HCT116 (cell line): ENCODE measurements at regions not wholly inside any gene's neighbourhood (a gene's known extent, or its start where the extent isn't known, plus 50 kb on each side); places are given as distances from the start of the nearest gene placed in this dataset.

Source experiments
- ATAC-seq: fragments of 200-7000 bp; cut with Tn5 transposase; 2 replicates; pipeline ENCODE4 v1.9.1; 2020; ENCODE audit warnings: mild to moderate bottlenecking, moderate library complexity
- BruUV-seq: library from RNA; stranded (reverse); fragments of 400-500 nt; replicated peaks from 2 replicates; lab custom pipeline; 2021; lab: Mats Ljungman, UMichigan
- CTCF ChIA-PET: fragments of 300-600 bp; sonication (Branson Sonifier 250); formaldehyde crosslinking; loops from one replicate; lab custom pipeline; 2021; ENCODE audit warnings: antibody characterized with exemption; lab: Charles Lee
- POLR2A ChIA-PET: fragments of 300-600, 350-600 bp; sonication (Branson Sonifier 250); formaldehyde crosslinking; loops from one replicate; lab custom pipeline; 2021; ENCODE audit warnings: antibody characterized with exemption; lab: Charles Lee
- RAD21 ChIA-PET, 2 experiments: fragments of 300-600 bp; sonication (Branson Sonifier 250); formaldehyde crosslinking; loops; one replicate each; lab custom pipeline; 2023; ENCODE audit warnings: low total read pairs in 2 of 2; ENCODE audit not compliant: uncharacterized antibody in 2 of 2, unreplicated experiment in 2 of 2, low non-redundant PET in 1 of 2; lab: Charles Lee
- DNase-seq: peaks from one replicate; pipeline ENCODE4 v3.0.0-alpha.2; 2010; ENCODE audit warnings: low read depth, low spot score
- H2AFZ ChIP-seq: fragments of 200-600 bp; shearing (Covaris generic), sonication (generic); 2 replicates; pipeline ENCODE4 v1.6.1; 2017; ENCODE audit warnings: low read depth, mixed run types, mixed read lengths, antibody characterized with exemption, low read length; ENCODE audit not compliant: poor library complexity, severe bottlenecking
- H3K27ac ChIP-seq: 2 replicates; pipeline ENCODE4 v1.5.1; 2012; ENCODE audit warnings: low read depth, low read length
- H3K27me3 ChIP-seq: fragments of 200-600 bp; sonication (generic); 2 replicates; pipeline ENCODE4 v1.6.1; 2016; ENCODE audit warnings: mixed run types, low read length, mixed read lengths; ENCODE audit not compliant: insufficient read depth
- H3K36me3 ChIP-seq, 2 experiments: fragments of 200-500 bp in 1 of 2; fragments of 200-600 bp in 1 of 2; sonication (Bioruptor generic) in 1 of 2; sonication (generic) in 1 of 2; 2 replicates each; pipeline versions ENCODE4 v1.5.1 to v1.6.1; 2014 to 2016; ENCODE audit warnings: low read length in 2 of 2, inconsistent platforms in 1 of 2, mixed read lengths in 1 of 2, mixed run types in 1 of 2; ENCODE audit not compliant: insufficient read depth in 2 of 2, control insufficient read depth in 1 of 2
- H3K4me1 ChIP-seq, 2 experiments: fragments of 200-600 bp in 1 of 2; sonication (generic) in 1 of 2; 2 replicates each; pipeline versions ENCODE4 v1.5.1 to v1.6.1; 2012 to 2017; ENCODE audit warnings: low read length in 2 of 2, inconsistent platforms in 1 of 2, mild to moderate bottlenecking in 1 of 2, mixed read lengths in 1 of 2, mixed run types in 1 of 2, moderate library complexity in 1 of 2; ENCODE audit not compliant: insufficient read depth in 2 of 2, control insufficient read depth in 1 of 2
- H3K4me2 ChIP-seq: fragments of 200-600 bp; sonication (generic); 2 replicates; pipeline ENCODE4 v1.6.1; 2017; ENCODE audit warnings: mixed run types, low read length, mixed read lengths
- H3K4me3 ChIP-seq, 2 experiments: fragments of 200-600 bp in 1 of 2; sonication (generic) in 1 of 2; replicated peaks in 1 of 2; 2 replicates each; pipeline ENCODE4 v1.5.1; 2011 to 2016; ENCODE audit warnings: low read length in 2 of 2, control low read depth in 1 of 2, low read depth in 1 of 2, mild to moderate bottlenecking in 1 of 2, mixed read lengths in 1 of 2, mixed run types in 1 of 2
- H3K79me2 ChIP-seq: fragments of 200-600 bp; sonication (generic); 2 replicates; pipeline ENCODE4 v1.6.1; 2017; ENCODE audit warnings: mild to moderate bottlenecking, mixed run types, low read length, moderate library complexity, mixed read lengths; ENCODE audit not compliant: insufficient read depth
- H3K9ac ChIP-seq: fragments of 200-600 bp; sonication (generic); 2 replicates; pipeline ENCODE4 v1.6.1; 2016; ENCODE audit warnings: low read length, mixed read lengths
- H3K9me2 ChIP-seq: fragments of 200-600 bp; sonication (generic), shearing (Covaris generic); 2 replicates; pipeline ENCODE4 v1.6.1; 2017; ENCODE audit warnings: mixed run types, mild to moderate bottlenecking, moderate library complexity; ENCODE audit not compliant: insufficient read depth
- H3K9me3 ChIP-seq, 2 experiments: fragments of 200-500 bp in 1 of 2; fragments of 200-600 bp in 1 of 2; sonication (Bioruptor generic) in 1 of 2; sonication (generic) in 1 of 2; 2 replicates each; pipeline ENCODE4 v1.6.1; 2014 to 2017; ENCODE audit warnings: low read length in 2 of 2, mixed read lengths in 2 of 2, inconsistent platforms in 1 of 2, low read depth in 1 of 2, mild to moderate bottlenecking in 1 of 2, mixed run types in 1 of 2, moderate library complexity in 1 of 2; ENCODE audit not compliant: control insufficient read depth in 1 of 2, insufficient read depth in 1 of 2
- H4K20me1 ChIP-seq: fragments of 200-600 bp; sonication (generic), shearing (Covaris generic); 2 replicates; pipeline ENCODE4 v1.6.1; 2017; ENCODE audit warnings: mixed run types, mild to moderate bottlenecking, moderate library complexity; ENCODE audit not compliant: insufficient read depth
- CBX3 ChIP-seq: IDR thresholded peaks from 2 replicates; pipeline ENCODE4 v1.6.1; 2012; ENCODE audit warnings: low read depth
- CEBPB ChIP-seq: IDR thresholded peaks from 2 replicates; pipeline ENCODE4 v1.6.1; 2012; ENCODE audit warnings: low read depth
- CTCF ChIP-seq, 3 experiments: fragments of 200-600 bp in 1 of 3; sonication (generic) in 1 of 3; IDR thresholded peaks in 2 of 3; conservative IDR thresholded peaks in 1 of 3; 2 replicates each; pipeline ENCODE4 v1.5.1; 2012 to 2017; ENCODE audit warnings: low read depth in 2 of 3, low read length in 2 of 3, antibody characterized with exemption in 1 of 3, borderline replicate concordance in 1 of 3, control low read depth in 1 of 3, mild to moderate bottlenecking in 1 of 3, mixed read lengths in 1 of 3, mixed run types in 1 of 3, moderate library complexity in 1 of 3; ENCODE audit not compliant: insufficient read depth in 1 of 3
- EGR1 ChIP-seq: IDR thresholded peaks from 2 replicates; pipeline ENCODE4 v1.6.1; 2012; ENCODE audit warnings: low read depth
- FOSL1 ChIP-seq: IDR thresholded peaks from 2 replicates; pipeline ENCODE4 v1.6.1; 2012; ENCODE audit warnings: low read depth
- SIN3A ChIP-seq: IDR thresholded peaks from 2 replicates; pipeline ENCODE4 v1.6.1; 2012; ENCODE audit warnings: low read depth
- ZBTB33 ChIP-seq: IDR thresholded peaks from 2 replicates; pipeline ENCODE4 v1.6.1; 2011; ENCODE audit warnings: mild to moderate bottlenecking, low read length, moderate library complexity; ENCODE audit not compliant: insufficient replicate concordance; ENCODE audit errors: extremely low read depth
- ZFX ChIP-seq: fragments of 450-650 bp; IDR thresholded peaks from 2 replicates; pipeline ENCODE4 v1.6.1; 2017
- ZNF274 ChIP-seq: fragments of 200-500 bp; sonication (Bioruptor generic); IDR thresholded peaks from 2 replicates; pipeline ENCODE4 v1.6.1; 2014; ENCODE audit warnings: mild to moderate bottlenecking, low read depth, low read length, inconsistent platforms
- intact Hi-C: fragments of 100-400 bp; cut with micrococcal nuclease; formaldehyde crosslinking; loops from 2 replicates; pipeline ENCODE4 v1.10.0; 2022
- TF ChIP-seq, protein P1 (sequence below): IDR thresholded peaks from 2 replicates; pipeline ENCODE4 v1.6.1; 2012

GRCh38 chr12:124617615-124618014 lies 50.2 kb upstream of the NCOR2 start:
- H3K9ac ChIP-seq, result no peak overlapping the region
- ChIA-PET RAD21 (no interaction called here), POLR2A (no interaction called here), CTCF (no interaction called here)
- H3K79me2 ChIP-seq, result no peaks in the 10 kb centered on the region
- no peak overlapping the region for H3K4me2 ChIP-seq
- H3K9me2 ChIP-seq, result no peaks in the 10 kb centered on the region
- BruUV-seq, result no TSS peak
- intact Hi-C loops, result no loop called here
- no peaks in the 10 kb centered on the region for H4K20me1 ChIP-seq
- H3K36me3 ChIP-seq, result no peaks in the 10 kb centered on the region
- no peak overlapping the region; the same call in 1 of the 2 replicates for H3K27ac ChIP-seq
- TF ChIP-seq ZFX (no peak), CBX3 (no peak), CTCF (IDR thresholded peaks at IDR 0.05 in 2 of 3, conservative IDR thresholded peaks at IDR 0.05 in 1 of 3; ENCODE audit: borderline replicate concordance in 1 of 3, insufficient read depth in 1 of 3, low read depth in 2 of 3, low read length in 2 of 3) (no peak), FOSL1 (no peak), EGR1 (no peak), SIN3A (no peak), ZNF274 (no peak), CEBPB (no peak), ZBTB33 (no peak)
- TF ChIP-seq, protein P1, sequence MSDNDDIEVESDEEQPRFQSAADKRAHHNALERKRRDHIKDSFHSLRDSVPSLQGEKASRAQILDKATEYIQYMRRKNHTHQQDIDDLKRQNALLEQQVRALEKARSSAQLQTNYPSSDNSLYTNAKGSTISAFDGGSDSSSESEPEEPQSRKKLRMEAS, result no peak
- H3K27me3 ChIP-seq, result no peaks in the 10 kb centered on the region
- ATAC-seq (no peak), DNase-seq (no peak)
- H2AFZ ChIP-seq, result no peak overlapping the region
- H3K4me1 ChIP-seq, result peaks cover 0 to 7% of the 10 kb centered on the region in 2 experiments; a peak in 2 of 4 replicates
- no peak overlapping the region for H3K4me3 ChIP-seq
- peaks cover 0 to 3% of the 10 kb centered on the region in 2 experiments; a peak in 1 of 4 replicates for H3K9me3 ChIP-seq
